ENCODE measurements at regions not wholly inside any gene's neighbourhood (a gene's known extent, or its start where the extent isn't known, plus 50 kb on each side); places are given as distances from the start of the nearest gene placed in this dataset.

DNA sequence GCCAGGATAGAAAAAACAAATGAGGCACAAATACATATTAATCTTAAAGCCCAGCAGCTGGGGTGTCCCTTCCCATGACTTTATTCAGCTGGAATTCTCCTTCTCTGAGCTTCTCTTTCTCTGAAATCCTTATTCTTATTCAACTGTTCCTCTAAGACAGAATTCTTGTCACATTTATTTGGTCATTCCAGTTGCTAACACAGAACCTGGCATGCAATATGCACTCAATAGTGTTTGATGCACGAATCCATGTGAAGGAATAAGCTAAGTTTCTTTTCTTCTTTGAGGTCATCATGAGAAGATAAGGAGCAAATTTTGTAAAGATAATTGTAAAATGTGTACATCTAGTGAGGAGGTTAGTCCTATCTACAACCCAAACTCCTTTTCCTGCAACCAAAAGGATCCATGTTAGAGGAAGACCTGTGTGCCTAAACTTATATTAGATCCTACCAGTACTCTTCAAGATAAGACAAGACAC, 154.2 kb upstream of the KCNMB2 start:
- TF ChIP-seq, protein P1, sequence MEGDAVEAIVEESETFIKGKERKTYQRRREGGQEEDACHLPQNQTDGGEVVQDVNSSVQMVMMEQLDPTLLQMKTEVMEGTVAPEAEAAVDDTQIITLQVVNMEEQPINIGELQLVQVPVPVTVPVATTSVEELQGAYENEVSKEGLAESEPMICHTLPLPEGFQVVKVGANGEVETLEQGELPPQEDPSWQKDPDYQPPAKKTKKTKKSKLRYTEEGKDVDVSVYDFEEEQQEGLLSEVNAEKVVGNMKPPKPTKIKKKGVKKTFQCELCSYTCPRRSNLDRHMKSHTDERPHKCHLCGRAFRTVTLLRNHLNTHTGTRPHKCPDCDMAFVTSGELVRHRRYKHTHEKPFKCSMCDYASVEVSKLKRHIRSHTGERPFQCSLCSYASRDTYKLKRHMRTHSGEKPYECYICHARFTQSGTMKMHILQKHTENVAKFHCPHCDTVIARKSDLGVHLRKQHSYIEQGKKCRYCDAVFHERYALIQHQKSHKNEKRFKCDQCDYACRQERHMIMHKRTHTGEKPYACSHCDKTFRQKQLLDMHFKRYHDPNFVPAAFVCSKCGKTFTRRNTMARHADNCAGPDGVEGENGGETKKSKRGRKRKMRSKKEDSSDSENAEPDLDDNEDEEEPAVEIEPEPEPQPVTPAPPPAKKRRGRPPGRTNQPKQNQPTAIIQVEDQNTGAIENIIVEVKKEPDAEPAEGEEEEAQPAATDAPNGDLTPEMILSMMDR (IDR thresholded peaks at IDR 0.05), result no peak
- TF ChIP-seq POLR2AphosphoS5 (IDR thresholded peaks at IDR 0.05), result no peak
